Islet precursor cell (in vitro differentiated cells): ENCODE measurements at regions not wholly inside any gene's neighbourhood (a gene's known extent, or its start where the extent isn't known, plus 50 kb on each side); places are given as distances from the start of the nearest gene placed in this dataset.

Experiments
- DNase-seq: peaks from one replicate; pipeline ENCODE4 v3.0.0-alpha.2; 2018

DNA sequence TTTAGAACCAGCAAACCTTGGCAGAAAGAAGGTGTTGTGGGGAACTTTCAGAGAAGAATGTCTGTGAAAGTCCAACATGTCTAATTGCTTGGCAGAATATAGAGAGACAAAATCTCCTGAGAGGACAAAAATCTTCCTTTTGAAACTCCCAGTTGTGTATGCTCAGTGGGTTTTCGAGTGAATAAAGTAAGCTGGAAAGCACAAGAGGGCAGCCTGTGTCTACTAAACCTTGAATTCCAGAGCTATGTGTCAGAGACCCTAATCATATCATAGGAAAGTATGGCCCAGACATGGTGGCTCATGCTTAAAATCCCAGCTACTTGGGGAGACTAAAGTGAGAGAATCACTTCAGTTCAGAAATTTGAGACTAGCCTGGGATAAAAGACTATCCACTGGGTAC, 661.2 kb downstream of the SLC16A7 start:
- peak; percentile 72 for DNase-seq

- DNase-seq, result no peak
These were observed 663.4 kb downstream of the SLC16A7 start for GRCh38 chr12:60259225-60259624.

- no peak for DNase-seq
These were observed 666.5 kb downstream of the SLC16A7 start for GRCh38 chr12:60262378-60262777.

DNA sequence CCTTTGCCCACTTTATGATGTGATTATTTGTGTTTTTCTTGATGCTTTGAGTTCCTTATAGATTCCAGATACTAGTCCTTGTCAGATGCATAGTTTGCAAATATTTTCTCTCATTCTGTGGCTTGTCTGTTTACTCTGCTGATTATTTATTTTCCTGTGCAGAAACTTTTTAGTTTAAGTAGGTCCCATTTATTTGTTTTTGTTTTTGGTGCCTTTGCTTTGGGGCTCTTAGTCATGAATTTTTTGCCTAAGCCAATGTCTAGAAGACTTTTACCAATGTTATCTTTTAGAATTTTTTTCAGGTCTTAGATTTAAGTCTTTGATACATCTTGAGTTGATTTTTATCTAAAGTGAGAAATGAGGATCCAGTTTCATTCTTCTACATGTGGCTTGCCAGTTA, 667.3 kb downstream of the SLC16A7 start:
- no peak for DNase-seq

DNA sequence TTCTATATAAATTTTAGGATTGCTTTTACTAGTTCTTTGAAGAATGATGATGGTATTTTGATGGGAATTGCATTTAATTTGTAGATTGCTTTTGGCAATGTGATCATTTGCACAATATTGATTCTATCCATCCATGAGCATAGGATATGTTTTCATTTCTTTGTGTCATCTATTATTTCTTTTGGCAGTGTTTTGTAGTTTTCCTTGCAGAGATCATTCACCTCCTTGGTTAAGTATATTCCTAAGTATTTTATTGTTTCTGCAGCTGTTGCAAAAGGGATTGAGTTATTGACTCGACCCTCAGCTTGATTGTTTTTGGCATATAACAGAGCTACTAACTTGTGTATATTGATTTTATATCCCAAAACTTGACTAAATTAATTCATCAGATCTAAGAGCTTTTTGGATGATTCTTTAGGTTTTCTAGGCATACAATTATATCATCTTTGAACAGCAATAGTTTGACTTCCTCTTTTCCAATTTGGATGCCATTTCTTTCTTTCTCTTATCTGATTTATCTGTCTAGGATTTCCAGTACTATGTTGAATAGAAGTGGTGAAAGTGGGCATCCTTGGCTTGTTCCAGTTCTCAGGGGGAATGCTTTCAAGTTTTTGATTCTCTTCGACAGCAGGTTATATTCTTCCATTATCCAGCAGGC, 668.1 kb downstream of the SLC16A7 start:
- no peak for DNase-seq

DNA sequence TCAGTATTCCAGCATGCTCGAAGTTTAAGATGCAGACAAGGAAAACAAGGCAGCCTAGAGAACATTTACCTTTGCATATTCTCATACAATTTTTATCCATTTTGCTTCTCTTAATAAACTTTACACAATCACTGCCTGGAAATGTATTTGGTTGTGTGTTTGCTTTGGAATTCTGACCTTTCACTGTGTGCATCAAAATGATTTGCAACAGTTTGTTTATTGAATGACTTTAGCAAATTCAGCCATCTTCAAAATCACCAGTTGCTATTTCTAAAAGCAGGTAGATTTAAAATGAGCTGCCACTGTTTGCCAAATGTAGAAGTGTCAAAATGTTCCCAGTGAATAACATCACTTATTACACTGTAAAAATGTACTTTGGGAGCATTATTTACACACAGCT, 669.9 kb downstream of the SLC16A7 start:
- no peak for DNase-seq

GRCh38 chr12:60266381-60266852, 670.6 kb downstream of the SLC16A7 start:
- DNase-seq, result no peak

- no peak for DNase-seq
These were observed 673.9 kb downstream of the SLC16A7 start for GRCh38 chr12:60269611-60270269.

DNA sequence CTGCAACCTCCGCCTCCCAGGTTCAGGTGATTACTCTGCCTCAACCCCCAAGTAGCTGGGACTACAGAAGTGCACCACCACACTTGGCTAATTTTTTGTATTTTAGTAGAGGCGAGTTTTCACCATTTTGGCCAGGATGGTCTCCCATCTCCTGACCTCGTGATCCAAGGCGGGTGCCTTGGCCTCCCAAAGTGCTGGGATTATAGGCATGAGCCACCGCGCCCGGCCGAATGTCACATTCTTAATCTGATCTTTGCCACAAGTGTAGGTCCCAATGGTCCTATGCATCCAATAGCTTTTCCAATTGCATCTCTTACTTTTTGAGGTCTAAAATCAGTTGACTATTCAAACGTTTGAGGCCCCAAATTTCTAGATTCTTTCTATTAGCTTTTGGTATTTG, 676.0 kb downstream of the SLC16A7 start:
- DNase-seq, result no peak

- no peak for DNase-seq
These were observed 682.4 kb downstream of the SLC16A7 start for GRCh38 chr12:60278209-60278608.

DNA sequence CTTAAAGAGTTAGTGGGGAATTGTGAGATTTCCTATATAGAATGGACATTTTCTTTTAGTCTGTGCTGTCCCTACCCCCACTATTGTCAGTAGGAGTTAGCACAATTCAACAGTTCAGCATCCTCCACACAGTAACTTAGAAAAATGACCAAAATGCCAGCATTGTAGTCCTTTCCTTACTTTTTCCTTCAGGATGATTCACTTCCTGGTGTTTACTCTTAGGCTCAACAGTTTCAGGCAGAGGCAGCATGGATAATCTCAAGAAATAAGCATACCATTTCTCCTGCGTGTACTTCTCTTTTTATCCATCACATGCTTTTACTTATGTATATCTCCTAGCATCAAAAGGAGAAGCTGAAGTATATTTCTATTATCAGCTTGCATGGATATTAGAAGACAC, 683.4 kb downstream of the SLC16A7 start:
- DNase-seq, result no peak

DNA sequence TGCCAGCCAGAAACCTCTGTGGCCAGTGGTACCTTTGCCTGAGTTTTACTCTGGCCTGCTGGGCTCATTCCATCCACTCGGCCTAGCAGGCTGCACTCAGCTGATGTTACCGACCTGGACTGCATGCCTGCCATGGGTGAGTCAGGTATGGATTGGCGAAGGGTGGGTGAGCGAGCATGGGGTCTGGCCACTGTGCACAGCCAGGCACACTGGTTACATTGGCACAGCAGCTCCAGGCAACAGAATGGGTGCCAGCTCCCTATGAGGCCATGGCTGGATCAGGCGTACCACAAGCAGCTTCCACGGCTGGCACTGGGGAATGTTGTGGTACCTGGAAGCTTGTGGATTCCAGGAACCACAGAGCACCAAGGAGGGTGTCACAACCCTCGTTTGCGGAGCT, 685.7 kb downstream of the SLC16A7 start:
- no peak for DNase-seq

DNA sequence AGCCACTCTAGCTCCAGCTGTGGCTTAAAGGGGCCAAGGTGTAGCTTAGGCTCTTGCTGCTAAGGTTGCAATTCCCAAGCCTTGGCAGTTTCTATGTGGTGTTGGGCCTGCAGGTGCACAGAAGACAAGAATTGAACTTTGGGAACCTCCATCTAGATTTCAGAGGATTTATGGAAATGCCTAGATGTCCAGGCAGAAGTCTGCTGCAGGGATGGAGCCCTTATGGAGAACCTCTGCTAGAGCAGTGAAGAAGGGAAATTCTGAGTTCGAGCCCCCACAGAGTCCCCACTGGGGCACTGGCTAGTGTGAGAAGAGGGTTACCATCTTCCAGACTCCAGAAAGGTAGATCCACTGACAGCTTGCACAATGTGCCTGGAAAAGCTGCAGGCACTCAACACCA, 694.7 kb downstream of the SLC16A7 start:
- no peak for DNase-seq

DNA sequence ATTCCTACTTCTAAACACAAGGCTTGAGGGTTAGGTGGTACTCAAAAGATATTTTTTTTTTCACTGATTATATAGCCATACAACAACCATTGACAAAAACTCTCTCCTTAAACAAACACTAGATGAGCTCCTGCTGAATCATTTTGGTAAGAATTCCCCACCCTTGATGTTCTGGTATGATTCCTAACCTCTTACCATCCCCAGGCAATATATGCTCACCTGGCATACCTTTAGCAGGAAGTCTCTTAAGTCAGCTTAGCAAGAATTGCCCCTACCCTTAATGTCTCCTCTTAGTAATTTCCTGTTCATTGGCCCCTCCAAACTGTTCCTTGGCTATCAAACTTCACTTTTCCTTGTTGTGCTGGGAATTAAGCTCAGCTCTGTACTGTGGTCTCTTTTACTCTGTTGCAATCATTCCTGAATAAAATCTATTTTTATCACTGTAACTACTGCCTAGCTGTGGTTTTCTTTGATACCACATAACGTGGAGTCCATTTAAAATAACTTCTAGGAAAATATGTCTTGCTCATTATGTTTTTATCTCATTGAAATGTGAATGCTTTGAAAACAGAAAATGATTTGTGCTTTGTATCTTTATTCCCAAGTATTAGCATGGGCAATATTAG, 712.6 kb downstream of the SLC16A7 start:
- DNase-seq, result no peak

- DNase-seq, result no peak
These were observed 716.1 kb downstream of the SLC16A7 start for GRCh38 chr12:60311940-60312339.

GRCh38 chr12:60317361-60317760, 721.5 kb downstream of the SLC16A7 start:
- DNase-seq, result no peak

- no peak for DNase-seq
These were observed 728.9 kb downstream of the SLC16A7 start for GRCh38 chr12:60324746-60325145.

GRCh38 chr12:60333461-60333860, 737.6 kb downstream of the SLC16A7 start:
- no peak for DNase-seq

DNA sequence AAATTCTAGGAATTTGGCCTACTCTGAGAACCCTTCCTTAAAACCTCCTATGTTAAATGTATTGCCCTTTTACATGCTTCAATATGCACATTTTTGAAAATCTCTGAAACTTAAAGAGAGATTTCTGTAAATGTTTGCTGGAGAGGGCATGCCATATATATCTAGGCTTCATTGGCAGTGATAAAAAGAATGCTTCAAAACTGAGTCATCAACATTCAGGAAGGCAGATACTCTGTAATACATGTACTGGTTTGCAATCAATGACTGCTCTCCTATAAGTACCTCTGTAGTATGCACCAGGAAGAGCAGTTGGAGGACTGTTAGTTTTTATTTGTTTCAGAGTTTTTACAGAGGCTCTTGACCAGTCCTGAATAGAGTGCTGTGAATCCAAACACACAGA, 739.9 kb downstream of the SLC16A7 start:
- DNase-seq, result no peak

GRCh38 chr12:60337839-60338549, 742.2 kb downstream of the SLC16A7 start:
- DNase-seq, result no peak

- DNase-seq, result no peak
These were observed 749.6 kb downstream of the SLC16A7 start for GRCh38 chr12:60345442-60345841.

DNA sequence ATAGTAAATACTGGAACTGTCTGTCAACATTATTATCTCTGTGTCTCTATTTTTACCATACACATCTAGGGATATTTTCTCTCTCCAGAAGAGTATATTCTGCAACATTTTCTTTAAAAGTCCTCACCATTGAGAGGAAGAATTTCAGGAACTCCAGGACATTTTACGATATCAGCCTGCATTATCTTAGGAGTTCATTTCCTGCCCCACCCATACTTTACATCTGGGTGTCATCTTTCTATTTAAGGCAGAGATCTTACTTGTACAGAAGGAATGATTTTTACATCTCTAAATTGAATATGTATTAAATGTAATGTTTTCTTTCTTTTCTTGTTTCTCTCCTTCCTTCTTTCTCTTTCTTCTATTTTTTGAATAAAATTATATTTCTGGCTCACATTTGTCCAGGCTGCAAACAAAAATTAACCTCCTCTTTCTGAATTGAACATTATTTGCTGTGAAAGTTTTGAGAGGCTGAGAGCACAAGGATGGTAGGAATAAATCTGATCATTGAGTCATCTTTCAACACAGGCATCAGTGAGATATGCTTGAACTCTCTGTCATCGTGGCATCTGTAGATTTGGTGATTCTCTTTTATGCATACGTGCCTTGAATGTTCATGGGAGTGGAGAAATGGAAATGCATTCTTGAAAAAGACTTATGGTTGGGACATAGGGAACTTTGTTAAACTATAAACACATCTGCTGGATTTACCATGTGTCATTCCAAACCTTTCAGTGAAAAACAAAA, 753.6 kb downstream of the SLC16A7 start:
- no peak for DNase-seq

DNA sequence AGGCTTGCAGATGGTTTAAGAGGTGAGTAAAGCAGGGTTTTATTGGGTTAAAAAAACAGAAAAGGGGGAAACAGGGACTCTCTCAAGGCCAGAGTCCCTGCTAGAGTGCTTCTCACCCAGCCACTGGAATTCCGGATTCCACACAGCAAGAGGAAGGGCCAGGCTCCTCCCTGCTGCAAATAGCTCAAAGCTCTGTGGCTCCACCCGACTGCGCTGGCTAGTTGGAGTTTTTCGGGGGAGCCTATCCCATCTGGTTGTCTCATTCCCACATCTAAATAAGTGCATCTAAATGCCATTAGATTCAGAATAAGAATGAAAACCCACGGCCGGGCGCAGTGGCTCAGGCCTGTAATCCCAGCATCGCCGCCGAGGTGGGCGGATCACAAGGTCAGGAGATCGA, 791.5 kb downstream of the SLC16A7 start:
- no peak for DNase-seq
